ENCODE measurements at regions not wholly inside any gene's neighbourhood (a gene's known extent, or its start where the extent isn't known, plus 50 kb on each side); places are given as distances from the start of the nearest gene placed in this dataset.

GRCh38 chr13:54744747-54745146, 1716.1 kb downstream of the OLFM4 start:
- Histone ChIP-seq H3K36me3 (no peaks in the 10 kb centered on the region), H3K4me3 (no peak overlapping the region), H3K27me3 (no peaks in the 10 kb centered on the region), H3K27ac (no peak overlapping the region), H3K9me3 (no peaks in the 10 kb centered on the region), H3K4me1 (no peaks in the 10 kb centered on the region)
- no peak for DNase-seq
- intact Hi-C loops (cut with DNase I) = no loop called here
- no peak for ATAC-seq
- TF ChIP-seq CTCF (IDR thresholded peaks at IDR 0.05) = no peak

- H3K9me3 ChIP-seq = no peaks in the 10 kb centered on the region
- H3K27ac ChIP-seq = no peak overlapping the region
- intact Hi-C loops (cut with DNase I) = no loop called here
- no peaks in the 10 kb centered on the region for H3K4me1 ChIP-seq
- no peak for ATAC-seq
- H3K4me3 ChIP-seq = no peak overlapping the region
- TF ChIP-seq CTCF (IDR thresholded peaks at IDR 0.05) = no peak
- H3K27me3 ChIP-seq = no peaks in the 10 kb centered on the region
- H3K36me3 ChIP-seq = no peaks in the 10 kb centered on the region
- no peak for DNase-seq
Measured at GRCh38 chr13:54750521-54750920, 1721.9 kb downstream of the OLFM4 start.

GRCh38 chr13:54758795-54759194, 1730.2 kb downstream of the OLFM4 start:
- no peaks in the 10 kb centered on the region for H3K9me3 ChIP-seq
- no peaks in the 10 kb centered on the region for H3K36me3 ChIP-seq
- no peak for DNase-seq
- H3K4me3 ChIP-seq = no peak overlapping the region
- no peak for TF ChIP-seq CTCF (IDR thresholded peaks at IDR 0.05)
- intact Hi-C loops (cut with DNase I) = no loop called here
- H3K4me1 ChIP-seq = no peaks in the 10 kb centered on the region
- no peaks in the 10 kb centered on the region for H3K27me3 ChIP-seq
- H3K27ac ChIP-seq = no peak overlapping the region
- ATAC-seq = no peak

GRCh38 chr13:54768214-54768613, 1739.6 kb downstream of the OLFM4 start:
- no peaks in the 10 kb centered on the region for H3K9me3 ChIP-seq
- no peak for TF ChIP-seq CTCF (IDR thresholded peaks at IDR 0.05)
- H3K27me3 ChIP-seq = no peaks in the 10 kb centered on the region
- no peak overlapping the region for H3K4me3 ChIP-seq
- H3K27ac ChIP-seq = no peak overlapping the region
- no peaks in the 10 kb centered on the region for H3K36me3 ChIP-seq
- ATAC-seq (no peak), DNase-seq (no peak)
- intact Hi-C loops (cut with DNase I) = no loop called here
- H3K4me1 ChIP-seq = no peaks in the 10 kb centered on the region

- peak; percentile 31 for ATAC-seq
- DNase-seq = peak; percentile 55
- Histone ChIP-seq H3K27ac (no peak overlapping the region), H3K9me3 (no peaks in the 10 kb centered on the region), H3K4me1 (no peaks in the 10 kb centered on the region), H3K27me3 (no peaks in the 10 kb centered on the region), H3K4me3 (no peak overlapping the region), H3K36me3 (no peaks in the 10 kb centered on the region)
- intact Hi-C loops (cut with DNase I) = no loop called here
- TF ChIP-seq CTCF (IDR thresholded peaks at IDR 0.05) = no peak
Measured at GRCh38 chr13:54775501-54776191, 1747.0 kb downstream of the OLFM4 start.

GRCh38 chr13:54787754-54788153, 1759.1 kb downstream of the OLFM4 start:
- Histone ChIP-seq H3K36me3 (no peaks in the 10 kb centered on the region), H3K4me3 (no peak overlapping the region), H3K27ac (no peak overlapping the region), H3K27me3 (no peaks in the 10 kb centered on the region), H3K9me3 (no peaks in the 10 kb centered on the region), H3K4me1 (no peaks in the 10 kb centered on the region)
- intact Hi-C loops (cut with DNase I) = no loop called here
- no peak for TF ChIP-seq CTCF (IDR thresholded peaks at IDR 0.05)
- DNase-seq (no peak), ATAC-seq (no peak)

Measured in upper lobe of right lung (tissue), 1 donor.